Sigmoid colon (tissue), 4 donors: ENCODE measurements at regions not wholly inside any gene's neighbourhood (a gene's known extent, or its start where the extent isn't known, plus 50 kb on each side); places are given as distances from the start of the nearest gene placed in this dataset.

Source experiments
- POLR2A ChIP-seq, 2 donors: fragments of 450-650 bp; IDR thresholded peaks; one replicate each; pipeline ENCODE4 v1.6.1; 2016; ENCODE audit warnings: antibody characterized with exemption in 2 of 2, mild to moderate bottlenecking in 2 of 2, moderate library complexity in 2 of 2
- POLR2AphosphoS5 ChIP-seq, 4 donors: sonication (generic); formaldehyde crosslinking; IDR thresholded peaks; one replicate each; pipeline ENCODE4 v1.6.1; 2017; ENCODE audit warnings: antibody characterized with exemption in 4 of 4
- TF ChIP-seq, protein P1 (sequence below), 4 experiments: fragments of 450-650 bp in 3 of 4; fragments of 200-600 bp in 1 of 4; IDR thresholded peaks; one replicate each; pipeline ENCODE4 v1.5.1; 2016 to 2019; ENCODE audit warnings: antibody characterized with exemption in 4 of 4, mild to moderate bottlenecking in 3 of 4, moderate library complexity in 2 of 4

GRCh38 chr9:75463871-75464270 is 375.6 kb downstream of the OSTF1 start:
- TF ChIP-seq POLR2A (IDR thresholded peaks at IDR 0.05) (no peak), POLR2AphosphoS5 (IDR thresholded peaks at IDR 0.05) (no peak)
- TF ChIP-seq, protein P1, sequence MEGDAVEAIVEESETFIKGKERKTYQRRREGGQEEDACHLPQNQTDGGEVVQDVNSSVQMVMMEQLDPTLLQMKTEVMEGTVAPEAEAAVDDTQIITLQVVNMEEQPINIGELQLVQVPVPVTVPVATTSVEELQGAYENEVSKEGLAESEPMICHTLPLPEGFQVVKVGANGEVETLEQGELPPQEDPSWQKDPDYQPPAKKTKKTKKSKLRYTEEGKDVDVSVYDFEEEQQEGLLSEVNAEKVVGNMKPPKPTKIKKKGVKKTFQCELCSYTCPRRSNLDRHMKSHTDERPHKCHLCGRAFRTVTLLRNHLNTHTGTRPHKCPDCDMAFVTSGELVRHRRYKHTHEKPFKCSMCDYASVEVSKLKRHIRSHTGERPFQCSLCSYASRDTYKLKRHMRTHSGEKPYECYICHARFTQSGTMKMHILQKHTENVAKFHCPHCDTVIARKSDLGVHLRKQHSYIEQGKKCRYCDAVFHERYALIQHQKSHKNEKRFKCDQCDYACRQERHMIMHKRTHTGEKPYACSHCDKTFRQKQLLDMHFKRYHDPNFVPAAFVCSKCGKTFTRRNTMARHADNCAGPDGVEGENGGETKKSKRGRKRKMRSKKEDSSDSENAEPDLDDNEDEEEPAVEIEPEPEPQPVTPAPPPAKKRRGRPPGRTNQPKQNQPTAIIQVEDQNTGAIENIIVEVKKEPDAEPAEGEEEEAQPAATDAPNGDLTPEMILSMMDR (IDR thresholded peaks at IDR 0.05), result no peak
